ENCODE measurements at regions not wholly inside any gene's neighbourhood (a gene's known extent, or its start where the extent isn't known, plus 50 kb on each side); places are given as distances from the start of the nearest gene placed in this dataset.
A peak's percentile ranks its signal among the peaks of the same experiment; 100 is the strongest.

DNA sequence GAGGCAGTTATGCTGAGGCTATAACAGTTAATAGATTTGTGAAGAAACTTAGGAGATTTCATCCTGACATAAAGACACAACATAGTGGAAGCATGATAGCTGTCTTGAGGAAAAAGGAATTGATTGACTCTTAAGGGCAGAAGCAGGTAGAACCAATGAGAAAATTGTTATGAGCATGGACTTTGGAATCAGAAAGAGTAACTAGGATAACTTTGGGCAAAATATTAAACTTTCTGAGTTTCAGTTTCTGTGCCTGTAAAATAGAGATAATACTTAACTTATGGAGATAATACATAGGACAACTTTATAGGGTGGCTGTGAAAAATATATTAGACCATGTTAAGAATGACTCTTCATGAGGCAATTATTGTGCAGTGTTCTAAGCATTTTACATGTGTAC lies 696.5 kb downstream of the CDH11 start:
- Histone ChIP-seq H3K4me3 (no peak overlapping the region), H3K27me3 (no peaks in the 10 kb centered on the region), H3K36me3 (no peaks in the 10 kb centered on the region), H3K9me3 (no peaks in the 10 kb centered on the region), H3K4me1 (no peaks in the 10 kb centered on the region), H3K27ac (no peak overlapping the region)
- no peak for DNase-seq
- intact Hi-C loops (cut with DNase I; ENCODE audit: low total_unique reads), result no loop called here
- TF ChIP-seq, protein P1, sequence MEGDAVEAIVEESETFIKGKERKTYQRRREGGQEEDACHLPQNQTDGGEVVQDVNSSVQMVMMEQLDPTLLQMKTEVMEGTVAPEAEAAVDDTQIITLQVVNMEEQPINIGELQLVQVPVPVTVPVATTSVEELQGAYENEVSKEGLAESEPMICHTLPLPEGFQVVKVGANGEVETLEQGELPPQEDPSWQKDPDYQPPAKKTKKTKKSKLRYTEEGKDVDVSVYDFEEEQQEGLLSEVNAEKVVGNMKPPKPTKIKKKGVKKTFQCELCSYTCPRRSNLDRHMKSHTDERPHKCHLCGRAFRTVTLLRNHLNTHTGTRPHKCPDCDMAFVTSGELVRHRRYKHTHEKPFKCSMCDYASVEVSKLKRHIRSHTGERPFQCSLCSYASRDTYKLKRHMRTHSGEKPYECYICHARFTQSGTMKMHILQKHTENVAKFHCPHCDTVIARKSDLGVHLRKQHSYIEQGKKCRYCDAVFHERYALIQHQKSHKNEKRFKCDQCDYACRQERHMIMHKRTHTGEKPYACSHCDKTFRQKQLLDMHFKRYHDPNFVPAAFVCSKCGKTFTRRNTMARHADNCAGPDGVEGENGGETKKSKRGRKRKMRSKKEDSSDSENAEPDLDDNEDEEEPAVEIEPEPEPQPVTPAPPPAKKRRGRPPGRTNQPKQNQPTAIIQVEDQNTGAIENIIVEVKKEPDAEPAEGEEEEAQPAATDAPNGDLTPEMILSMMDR (IDR thresholded peaks at IDR 0.05), result no peak

DNA sequence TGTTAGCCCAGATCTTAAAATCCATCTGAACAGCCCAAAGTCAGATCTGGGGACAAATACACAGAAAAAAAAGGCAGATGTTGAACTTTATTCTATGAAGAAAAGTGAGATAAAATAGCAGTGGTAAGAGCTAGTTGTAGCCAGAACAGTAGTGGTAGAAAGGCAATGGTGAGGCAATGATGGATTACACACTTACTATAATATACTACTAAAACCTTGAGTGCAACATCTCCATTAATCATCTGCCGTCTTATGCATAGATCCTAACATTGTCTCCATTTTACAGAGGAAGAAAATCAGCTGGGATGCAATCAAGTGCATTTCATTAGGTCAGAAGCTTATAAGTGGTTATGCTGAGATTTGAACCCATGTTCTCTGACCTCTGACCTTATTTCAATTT lies 699.6 kb downstream of the CDH11 start:
- H3K4me1 ChIP-seq, result peaks cover 0 to 11% (median 8%) of the 10 kb centered on the region in 4 donors
- no peaks in the 10 kb centered on the region for H3K27me3 ChIP-seq
- no peaks in the 10 kb centered on the region for H3K9me3 ChIP-seq
- no peaks in the 10 kb centered on the region for H3K36me3 ChIP-seq
- intact Hi-C loops (cut with DNase I; ENCODE audit: low total_unique reads), result no loop called here
- TF ChIP-seq, protein P1 (IDR thresholded peaks at IDR 0.05), result no peak
- no peak for DNase-seq
- no peak overlapping the region for H3K4me3 ChIP-seq
- H3K27ac ChIP-seq, result no peak overlapping the region

DNA sequence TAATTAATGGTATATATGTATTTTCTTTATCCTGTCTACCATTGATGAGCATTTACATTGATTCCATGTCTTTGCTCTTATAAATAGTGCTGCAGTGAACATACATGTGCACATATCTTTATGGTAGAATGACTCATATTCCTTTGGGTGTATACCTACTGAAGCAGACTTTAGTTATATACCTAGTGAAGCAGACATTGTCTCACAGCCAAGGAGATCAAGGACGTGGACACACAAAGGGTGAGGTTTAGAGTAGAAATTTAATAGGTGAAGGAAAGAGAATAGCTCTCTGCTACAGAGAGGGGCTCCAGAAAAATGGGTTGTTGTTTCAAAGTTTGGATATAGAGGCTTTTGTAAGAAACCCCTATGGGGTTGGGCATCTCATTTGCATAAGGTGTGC lies 700.3 kb downstream of the CDH11 start:
- TF ChIP-seq, protein P1 (IDR thresholded peaks at IDR 0.05), result no peak
- no peaks in the 10 kb centered on the region for H3K27me3 ChIP-seq
- no peak overlapping the region for H3K4me3 ChIP-seq
- intact Hi-C loops (cut with DNase I; ENCODE audit: low total_unique reads), result no loop called here
- no peak overlapping the region for H3K27ac ChIP-seq
- no peak for DNase-seq
- H3K36me3 ChIP-seq, result no peaks in the 10 kb centered on the region
- H3K9me3 ChIP-seq, result no peaks in the 10 kb centered on the region
- peaks cover 0 to 16% (median 10%) of the 10 kb centered on the region in 4 donors for H3K4me1 ChIP-seq

DNA sequence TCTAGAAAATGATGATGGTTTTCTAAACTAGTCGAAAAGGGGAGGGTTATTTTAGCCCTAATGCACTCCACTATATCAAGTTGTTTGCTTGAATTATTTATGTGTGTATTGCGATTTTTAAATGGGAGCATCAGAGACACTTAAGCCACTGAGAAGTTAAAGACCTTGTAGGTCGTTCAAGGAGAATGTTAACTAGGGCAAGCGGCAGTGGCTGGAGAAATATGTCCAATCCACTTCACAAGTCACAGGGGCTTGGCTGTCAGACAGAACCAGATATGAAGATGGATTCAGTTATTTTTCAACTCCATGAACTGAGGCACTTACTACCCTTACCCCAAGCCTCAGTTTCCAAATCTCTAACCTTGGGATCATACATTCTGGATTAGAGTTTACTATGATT lies 702.0 kb downstream of the CDH11 start:
- intact Hi-C loops (cut with DNase I; ENCODE audit: low total_unique reads), result no loop called here

DNA sequence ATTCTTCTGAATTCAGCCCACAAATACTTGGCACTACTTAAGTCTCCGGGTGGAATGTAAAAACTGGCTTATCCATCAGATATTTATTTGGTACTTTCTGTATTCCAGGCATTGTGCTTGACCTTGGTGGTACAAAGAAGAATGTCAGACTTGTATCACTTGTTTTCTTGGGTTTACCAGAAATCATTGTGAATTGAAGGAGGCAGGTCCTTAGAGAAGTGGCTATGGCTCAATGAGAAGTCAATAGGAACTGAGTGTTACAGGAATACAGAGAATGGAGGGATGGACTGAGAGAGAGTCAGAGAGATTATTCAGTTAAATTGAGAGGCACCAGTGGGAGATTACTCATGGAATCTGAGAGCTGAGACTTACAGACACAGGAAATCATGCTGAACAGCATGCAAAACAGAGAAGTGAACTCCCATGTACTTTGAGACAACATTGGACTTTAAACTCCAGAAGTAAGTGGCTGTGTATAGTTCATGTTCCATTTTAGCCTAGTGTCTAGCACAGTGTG lies 704.1 kb downstream of the CDH11 start:
- intact Hi-C loops (cut with DNase I; ENCODE audit: low total_unique reads), result no loop called here

More for the DNA sequence above, 702.0 kb downstream of the CDH11 start:
- TF ChIP-seq, protein P1 (IDR thresholded peaks at IDR 0.05), result no peak
- H3K27ac ChIP-seq, result no peak overlapping the region
- no peaks in the 10 kb centered on the region for H3K9me3 ChIP-seq
- no peaks in the 10 kb centered on the region for H3K27me3 ChIP-seq
- peaks cover 0 to 24% (median 10%) of the 10 kb centered on the region in 4 donors for H3K4me1 ChIP-seq
- no peak for DNase-seq
- no peak overlapping the region for H3K4me3 ChIP-seq
- no peaks in the 10 kb centered on the region for H3K36me3 ChIP-seq

More for the DNA sequence above, 704.1 kb downstream of the CDH11 start:
- Histone ChIP-seq H3K4me3 (no peak overlapping the region), H3K27ac (peak overlapping the region in 1 of 2 donors; percentile 1), H3K27me3 (no peaks in the 10 kb centered on the region), H3K36me3 (no peaks in the 10 kb centered on the region), H3K4me1 (peaks cover 0 to 44% (median 13%) of the 10 kb centered on the region in 4 donors), H3K9me3 (no peaks in the 10 kb centered on the region)
- TF ChIP-seq, protein P1 (IDR thresholded peaks at IDR 0.05), result no peak
- DNase-seq, result no peak

Data from tibial artery (tissue), 4 donors.